ENCODE measurements at regions not wholly inside any gene's neighbourhood (a gene's known extent, or its start where the extent isn't known, plus 50 kb on each side); places are given as distances from the start of the nearest gene placed in this dataset.

- Mint-ChIP-seq H3K9me3 (peaks cover 2% of the 10 kb centered on the region), H3K4me1 (no peaks in the 10 kb centered on the region), H3K36me3 (ENCODE audit: low read depth) (no peaks in the 10 kb centered on the region), H3K4me3 (no peak overlapping the region), H3K27ac (no peak overlapping the region), H3K27me3 (no peaks in the 10 kb centered on the region)
- intact Hi-C loops (cut with micrococcal nuclease) = no loop called here
- TF ChIP-seq CTCF (IDR thresholded peaks at IDR 0.05) = no peak
- ATAC-seq (ENCODE audit: low read depth) (no peak), DNase-seq (no peak)
- CTCF ChIA-PET = no interaction called here
- POLR2A ChIA-PET = no interaction called here
Measured at GRCh38 chr6:84392261-84392660, 164.8 kb upstream of the CEP162 start.

GRCh38 chr6:84390851-84391250, 163.4 kb upstream of the CEP162 start:
- ChIA-PET CTCF (no interaction called here), POLR2A (no interaction called here)
- intact Hi-C loops (cut with micrococcal nuclease) = no loop called here
- no peak for TF ChIP-seq CTCF (IDR thresholded peaks at IDR 0.05)
- H3K36me3 Mint-ChIP-seq (ENCODE audit: low read depth) = no peaks in the 10 kb centered on the region
- DNase-seq (no peak), ATAC-seq (ENCODE audit: low read depth) (no peak)
- H3K9me3 Mint-ChIP-seq = peaks cover 8% of the 10 kb centered on the region
- H3K27ac Mint-ChIP-seq = no peak overlapping the region
- no peaks in the 10 kb centered on the region for H3K27me3 Mint-ChIP-seq
- no peaks in the 10 kb centered on the region for H3K4me1 Mint-ChIP-seq
- no peak overlapping the region for H3K4me3 Mint-ChIP-seq

GRCh38 chr6:84390334-84390733, 162.9 kb upstream of the CEP162 start:
- POLR2A ChIA-PET = no interaction called here
- H3K27me3 Mint-ChIP-seq = no peaks in the 10 kb centered on the region
- no peak overlapping the region for H3K27ac Mint-ChIP-seq
- intact Hi-C loops (cut with micrococcal nuclease) = no loop called here
- H3K36me3 Mint-ChIP-seq (ENCODE audit: low read depth) = no peaks in the 10 kb centered on the region
- no peak overlapping the region for H3K4me3 Mint-ChIP-seq
- ATAC-seq (ENCODE audit: low read depth) (no peak), DNase-seq (no peak)
- CTCF ChIA-PET = no interaction called here
- no peaks in the 10 kb centered on the region for H3K4me1 Mint-ChIP-seq
- no peak for TF ChIP-seq CTCF (IDR thresholded peaks at IDR 0.05)
- peaks cover 8% of the 10 kb centered on the region for H3K9me3 Mint-ChIP-seq

- no peak overlapping the region for H3K27ac Mint-ChIP-seq
- H3K4me3 Mint-ChIP-seq = no peak overlapping the region
- no peak for TF ChIP-seq CTCF (IDR thresholded peaks at IDR 0.05)
- ATAC-seq (ENCODE audit: low read depth) = no peak
- H3K4me1 Mint-ChIP-seq = no peaks in the 10 kb centered on the region
- no peaks in the 10 kb centered on the region for H3K27me3 Mint-ChIP-seq
- no peaks in the 10 kb centered on the region for H3K36me3 Mint-ChIP-seq (ENCODE audit: low read depth)
- intact Hi-C loops (cut with micrococcal nuclease) = no loop called here
- ChIA-PET POLR2A (no interaction called here), CTCF (no interaction called here)
- DNase-seq = no peak
- peaks cover 2% of the 10 kb centered on the region for H3K9me3 Mint-ChIP-seq
Measured at GRCh38 chr6:84379142-84379541, 151.7 kb upstream of the CEP162 start.

- DNase-seq (no peak), ATAC-seq (ENCODE audit: low read depth) (no peak)
- H3K27ac Mint-ChIP-seq = no peak overlapping the region
- intact Hi-C loops (cut with micrococcal nuclease) = no loop called here
- H3K4me1 Mint-ChIP-seq = no peaks in the 10 kb centered on the region
- H3K9me3 Mint-ChIP-seq = no peaks in the 10 kb centered on the region
- CTCF ChIA-PET = no interaction called here
- no peak overlapping the region for H3K4me3 Mint-ChIP-seq
- no peaks in the 10 kb centered on the region for H3K27me3 Mint-ChIP-seq
- H3K36me3 Mint-ChIP-seq (ENCODE audit: low read depth) = no peaks in the 10 kb centered on the region
- no peak for TF ChIP-seq CTCF (IDR thresholded peaks at IDR 0.05)
- POLR2A ChIA-PET = no interaction called here
Measured at GRCh38 chr6:84372290-84372689, 144.8 kb upstream of the CEP162 start.
